Gastroesophageal sphincter (tissue), 3 donors: ENCODE measurements at regions not wholly inside any gene's neighbourhood (a gene's known extent, or its start where the extent isn't known, plus 50 kb on each side); places are given as distances from the start of the nearest gene placed in this dataset.

Experiments
- CTCF ChIP-seq, 4 experiments: fragments of 200-600 bp in 2 of 4; fragments of 450-650 bp in 2 of 4; sonication (generic) in 1 of 4; IDR thresholded peaks; one replicate each; pipeline ENCODE4 v1.5.1; 2017 to 2019; ENCODE audit warnings: antibody characterized with exemption in 4 of 4, mild to moderate bottlenecking in 2 of 4, moderate library complexity in 2 of 4
- EP300 ChIP-seq: sonication (generic); formaldehyde crosslinking; IDR thresholded peaks from one replicate; pipeline ENCODE4 v1.6.1; 2017; ENCODE audit warnings: antibody characterized with exemption, mild to moderate bottlenecking
- POLR2A ChIP-seq, 2 donors: fragments of 450-650 bp; IDR thresholded peaks; one replicate each; pipeline ENCODE4 v1.6.1; 2017; ENCODE audit warnings: antibody characterized with exemption in 2 of 2, mild to moderate bottlenecking in 2 of 2, moderate library complexity in 1 of 2
- POLR2AphosphoS5 ChIP-seq: sonication (generic); formaldehyde crosslinking; IDR thresholded peaks from one replicate; pipeline ENCODE4 v1.6.1; 2017; ENCODE audit warnings: antibody characterized with exemption

- TF ChIP-seq CTCF (IDR thresholded peaks at IDR 0.05) (peak in 1 of 4 experiments; percentile 7), POLR2A (IDR thresholded peaks at IDR 0.05) (no peak), EP300 (no peak), POLR2AphosphoS5 (no peak)
These were observed 200.3 kb downstream of the ANKRD60 start for GRCh38 chr20:58028123-58028522.
